COLO668 (cell line): ENCODE measurements at regions not wholly inside any gene's neighbourhood (a gene's known extent, or its start where the extent isn't known, plus 50 kb on each side); places are given as distances from the start of the nearest gene placed in this dataset.
"Not testable (repeated sequence)": the region's sequence is repeated elsewhere in the genome, so short reads cannot be mapped to it uniquely, and the experiment has no call there.

ENCODE experiments used
- DNase-seq: peaks from one replicate; lab custom pipeline; 2025; ENCODE audit not compliant: unreplicated experiment; lab: John Stamatoyannopoulos, UW

GRCh38 chr10:44278837-44279324, 106.0 kb downstream of the CXCL12 start:
- no peak for DNase-seq

- DNase-seq, result not testable (repeated sequence)
Measured at GRCh38 chr10:44268435-44268948, 116.4 kb downstream of the CXCL12 start.

GRCh38 chr10:44267007-44267406, 117.9 kb downstream of the CXCL12 start:
- no peak for DNase-seq

- DNase-seq, result no peak
Measured at GRCh38 chr10:44264244-44264643, 120.7 kb downstream of the CXCL12 start.

- no peak for DNase-seq
Measured at GRCh38 chr10:44263771-44264170, 121.1 kb downstream of the CXCL12 start.

GRCh38 chr10:44262551-44263251, 122.2 kb downstream of the CXCL12 start:
- no peak for DNase-seq

- no peak for DNase-seq
Measured at GRCh38 chr10:44261710-44262455, 123.0 kb downstream of the CXCL12 start.

GRCh38 chr10:44261296-44261695, 123.6 kb downstream of the CXCL12 start:
- no peak for DNase-seq

- DNase-seq, result no peak
Measured at GRCh38 chr10:44260286-44260928, 124.5 kb downstream of the CXCL12 start.

- no peak for DNase-seq
Measured at GRCh38 chr10:44259090-44259874, 125.6 kb downstream of the CXCL12 start.

- DNase-seq, result no peak
Measured at GRCh38 chr10:44258460-44259089, 126.3 kb downstream of the CXCL12 start.

- DNase-seq, result no peak
Measured at GRCh38 chr10:44258019-44258418, 126.9 kb downstream of the CXCL12 start.

- no peak for DNase-seq
Measured at GRCh38 chr10:44253769-44254462, 131.0 kb downstream of the CXCL12 start.

- not testable (repeated sequence) for DNase-seq
Measured at GRCh38 chr10:44252631-44253030, 132.3 kb downstream of the CXCL12 start.

GRCh38 chr10:44249933-44250332, 135.0 kb downstream of the CXCL12 start:
- DNase-seq, result not testable (repeated sequence)

GRCh38 chr10:44249490-44249889, 135.4 kb downstream of the CXCL12 start:
- DNase-seq, result no peak

- DNase-seq, result not testable (repeated sequence)
Measured at GRCh38 chr10:44246700-44247099, 138.2 kb downstream of the CXCL12 start.

GRCh38 chr10:44246287-44246686, 138.6 kb downstream of the CXCL12 start:
- not testable (repeated sequence) for DNase-seq

GRCh38 chr10:44245601-44245938, 139.3 kb downstream of the CXCL12 start:
- no peak for DNase-seq
